ENCODE measurements at regions not wholly inside any gene's neighbourhood (a gene's known extent, or its start where the extent isn't known, plus 50 kb on each side); places are given as distances from the start of the nearest gene placed in this dataset.

GRCh38 chr9:13865869-13866268, 448.1 kb downstream of the NFIB start (continued):
- TF ChIP-seq, protein P1, sequence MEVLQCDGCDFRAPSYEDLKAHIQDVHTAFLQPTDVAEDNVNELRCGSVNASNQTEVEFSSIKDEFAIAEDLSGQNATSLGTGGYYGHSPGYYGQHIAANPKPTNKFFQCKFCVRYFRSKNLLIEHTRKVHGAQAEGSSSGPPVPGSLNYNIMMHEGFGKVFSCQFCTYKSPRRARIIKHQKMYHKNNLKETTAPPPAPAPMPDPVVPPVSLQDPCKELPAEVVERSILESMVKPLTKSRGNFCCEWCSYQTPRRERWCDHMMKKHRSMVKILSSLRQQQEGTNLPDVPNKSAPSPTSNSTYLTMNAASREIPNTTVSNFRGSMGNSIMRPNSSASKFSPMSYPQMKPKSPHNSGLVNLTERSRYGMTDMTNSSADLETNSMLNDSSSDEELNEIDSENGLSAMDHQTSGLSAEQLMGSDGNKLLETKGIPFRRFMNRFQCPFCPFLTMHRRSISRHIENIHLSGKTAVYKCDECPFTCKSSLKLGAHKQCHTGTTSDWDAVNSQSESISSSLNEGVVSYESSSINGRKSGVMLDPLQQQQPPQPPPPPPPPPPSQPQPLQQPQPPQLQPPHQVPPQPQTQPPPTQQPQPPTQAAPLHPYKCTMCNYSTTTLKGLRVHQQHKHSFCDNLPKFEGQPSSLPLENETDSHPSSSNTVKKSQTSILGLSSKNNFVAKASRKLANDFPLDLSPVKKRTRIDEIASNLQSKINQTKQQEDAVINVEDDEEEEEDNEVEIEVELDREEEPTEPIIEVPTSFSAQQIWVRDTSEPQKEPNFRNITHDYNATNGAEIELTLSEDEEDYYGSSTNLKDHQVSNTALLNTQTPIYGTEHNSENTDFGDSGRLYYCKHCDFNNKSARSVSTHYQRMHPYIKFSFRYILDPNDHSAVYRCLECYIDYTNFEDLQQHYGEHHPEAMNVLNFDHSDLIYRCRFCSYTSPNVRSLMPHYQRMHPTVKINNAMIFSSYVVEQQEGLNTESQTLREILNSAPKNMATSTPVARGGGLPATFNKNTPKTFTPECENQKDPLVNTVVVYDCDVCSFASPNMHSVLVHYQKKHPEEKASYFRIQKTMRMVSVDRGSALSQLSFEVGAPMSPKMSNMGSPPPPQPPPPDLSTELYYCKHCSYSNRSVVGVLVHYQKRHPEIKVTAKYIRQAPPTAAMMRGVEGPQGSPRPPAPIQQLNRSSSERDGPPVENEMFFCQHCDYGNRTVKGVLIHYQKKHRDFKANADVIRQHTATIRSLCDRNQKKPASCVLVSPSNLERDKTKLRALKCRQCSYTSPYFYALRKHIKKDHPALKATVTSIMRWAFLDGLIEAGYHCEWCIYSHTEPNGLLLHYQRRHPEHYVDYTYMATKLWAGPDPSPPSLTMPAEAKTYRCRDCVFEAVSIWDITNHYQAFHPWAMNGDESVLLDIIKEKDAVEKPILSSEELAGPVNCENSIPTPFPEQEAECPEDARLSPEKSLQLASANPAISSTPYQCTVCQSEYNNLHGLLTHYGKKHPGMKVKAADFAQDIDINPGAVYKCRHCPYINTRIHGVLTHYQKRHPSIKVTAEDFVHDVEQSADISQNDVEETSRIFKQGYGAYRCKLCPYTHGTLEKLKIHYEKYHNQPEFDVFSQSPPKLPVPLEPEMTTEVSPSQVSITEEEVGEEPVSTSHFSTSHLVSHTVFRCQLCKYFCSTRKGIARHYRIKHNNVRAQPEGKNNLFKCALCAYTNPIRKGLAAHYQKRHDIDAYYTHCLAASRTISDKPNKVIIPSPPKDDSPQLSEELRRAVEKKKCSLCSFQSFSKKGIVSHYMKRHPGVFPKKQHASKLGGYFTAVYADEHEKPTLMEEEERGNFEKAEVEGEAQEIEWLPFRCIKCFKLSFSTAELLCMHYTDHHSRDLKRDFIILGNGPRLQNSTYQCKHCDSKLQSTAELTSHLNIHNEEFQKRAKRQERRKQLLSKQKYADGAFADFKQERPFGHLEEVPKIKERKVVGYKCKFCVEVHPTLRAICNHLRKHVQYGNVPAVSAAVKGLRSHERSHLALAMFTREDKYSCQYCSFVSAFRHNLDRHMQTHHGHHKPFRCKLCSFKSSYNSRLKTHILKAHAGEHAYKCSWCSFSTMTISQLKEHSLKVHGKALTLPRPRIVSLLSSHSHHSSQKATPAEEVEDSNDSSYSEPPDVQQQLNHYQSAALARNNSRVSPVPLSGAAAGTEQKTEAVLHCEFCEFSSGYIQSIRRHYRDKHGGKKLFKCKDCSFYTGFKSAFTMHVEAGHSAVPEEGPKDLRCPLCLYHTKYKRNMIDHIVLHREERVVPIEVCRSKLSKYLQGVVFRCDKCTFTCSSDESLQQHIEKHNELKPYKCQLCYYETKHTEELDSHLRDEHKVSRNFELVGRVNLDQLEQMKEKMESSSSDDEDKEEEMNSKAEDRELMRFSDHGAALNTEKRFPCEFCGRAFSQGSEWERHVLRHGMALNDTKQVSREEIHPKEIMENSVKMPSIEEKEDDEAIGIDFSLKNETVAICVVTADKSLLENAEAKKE (CRISPR knock-in tag; IDR thresholded peaks at IDR 0.05) = no peak
- TF ChIP-seq NANOG (IDR thresholded peaks at IDR 0.05; ENCODE audit: borderline replicate concordance) = no peak
- TF ChIP-seq POLR2AphosphoS5 (IDR thresholded peaks at IDR 0.05; ENCODE audit: low read depth) = no peak
- TF ChIP-seq EZH2phosphoT487 (IDR thresholded peaks at IDR 0.05; ENCODE audit: unreplicated experiment) = no peak
- no peak for TF ChIP-seq ZNF114 (CRISPR knock-in tag; IDR thresholded peaks at IDR 0.05)
- TF ChIP-seq, protein P2, sequence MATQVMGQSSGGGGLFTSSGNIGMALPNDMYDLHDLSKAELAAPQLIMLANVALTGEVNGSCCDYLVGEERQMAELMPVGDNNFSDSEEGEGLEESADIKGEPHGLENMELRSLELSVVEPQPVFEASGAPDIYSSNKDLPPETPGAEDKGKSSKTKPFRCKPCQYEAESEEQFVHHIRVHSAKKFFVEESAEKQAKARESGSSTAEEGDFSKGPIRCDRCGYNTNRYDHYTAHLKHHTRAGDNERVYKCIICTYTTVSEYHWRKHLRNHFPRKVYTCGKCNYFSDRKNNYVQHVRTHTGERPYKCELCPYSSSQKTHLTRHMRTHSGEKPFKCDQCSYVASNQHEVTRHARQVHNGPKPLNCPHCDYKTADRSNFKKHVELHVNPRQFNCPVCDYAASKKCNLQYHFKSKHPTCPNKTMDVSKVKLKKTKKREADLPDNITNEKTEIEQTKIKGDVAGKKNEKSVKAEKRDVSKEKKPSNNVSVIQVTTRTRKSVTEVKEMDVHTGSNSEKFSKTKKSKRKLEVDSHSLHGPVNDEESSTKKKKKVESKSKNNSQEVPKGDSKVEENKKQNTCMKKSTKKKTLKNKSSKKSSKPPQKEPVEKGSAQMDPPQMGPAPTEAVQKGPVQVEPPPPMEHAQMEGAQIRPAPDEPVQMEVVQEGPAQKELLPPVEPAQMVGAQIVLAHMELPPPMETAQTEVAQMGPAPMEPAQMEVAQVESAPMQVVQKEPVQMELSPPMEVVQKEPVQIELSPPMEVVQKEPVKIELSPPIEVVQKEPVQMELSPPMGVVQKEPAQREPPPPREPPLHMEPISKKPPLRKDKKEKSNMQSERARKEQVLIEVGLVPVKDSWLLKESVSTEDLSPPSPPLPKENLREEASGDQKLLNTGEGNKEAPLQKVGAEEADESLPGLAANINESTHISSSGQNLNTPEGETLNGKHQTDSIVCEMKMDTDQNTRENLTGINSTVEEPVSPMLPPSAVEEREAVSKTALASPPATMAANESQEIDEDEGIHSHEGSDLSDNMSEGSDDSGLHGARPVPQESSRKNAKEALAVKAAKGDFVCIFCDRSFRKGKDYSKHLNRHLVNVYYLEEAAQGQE (IDR thresholded peaks at IDR 0.05; ENCODE audit: unreplicated experiment) = no peak
- TF ChIP-seq CREB1 (CRISPR knock-in tag; IDR thresholded peaks at IDR 0.05; ENCODE audit: low read depth) = no peak
- TF ChIP-seq ZNF331 (CRISPR knock-in tag; IDR thresholded peaks at IDR 0.05; ENCODE audit: low read depth) = no peak
- TF ChIP-seq ETS1 (IDR thresholded peaks at IDR 0.05) = no peak

Data from GM23338 (cell line).